ENCODE measurements at regions not wholly inside any gene's neighbourhood (a gene's known extent, or its start where the extent isn't known, plus 50 kb on each side); places are given as distances from the start of the nearest gene placed in this dataset.

GRCh38 chr7:42833411-42833810 is 78.5 kb downstream of the C7orf25 start:
- no peak for TF ChIP-seq TAF1 (IDR thresholded peaks at IDR 0.05; ENCODE audit: low read depth, low read length)
- no peak for TF ChIP-seq POLR2AphosphoS5 (IDR thresholded peaks at IDR 0.05; ENCODE audit: low read depth, low read length)
- TF ChIP-seq POLR2A (IDR thresholded peaks at IDR 0.05; ENCODE audit: low read depth, low read length): no peak
- TF ChIP-seq POU2F2 (IDR thresholded peaks at IDR 0.05; ENCODE audit: low read depth, low read length): no peak
